Fibroblast of the aortic adventitia (primary cell): ENCODE measurements at regions not wholly inside any gene's neighbourhood (a gene's known extent, or its start where the extent isn't known, plus 50 kb on each side); places are given as distances from the start of the nearest gene placed in this dataset.

Experiments used
- DNase-seq: peaks from one replicate; pipeline ENCODE4 v3.0.0-alpha.2; 2010; ENCODE audit warnings: low read depth
- H3K4me3 ChIP-seq: 2 replicates; pipeline ENCODE4 v1.5.1; 2011; ENCODE audit warnings: low read depth, mild to moderate bottlenecking, control low read depth, low read length, moderate library complexity
- TF ChIP-seq, protein P1 (sequence below): IDR thresholded peaks from 2 replicates; pipeline ENCODE4 v1.5.1; 2011; ENCODE audit warnings: mild to moderate bottlenecking, low read length, control low read depth, inconsistent platforms; ENCODE audit not compliant: insufficient read depth

DNA sequence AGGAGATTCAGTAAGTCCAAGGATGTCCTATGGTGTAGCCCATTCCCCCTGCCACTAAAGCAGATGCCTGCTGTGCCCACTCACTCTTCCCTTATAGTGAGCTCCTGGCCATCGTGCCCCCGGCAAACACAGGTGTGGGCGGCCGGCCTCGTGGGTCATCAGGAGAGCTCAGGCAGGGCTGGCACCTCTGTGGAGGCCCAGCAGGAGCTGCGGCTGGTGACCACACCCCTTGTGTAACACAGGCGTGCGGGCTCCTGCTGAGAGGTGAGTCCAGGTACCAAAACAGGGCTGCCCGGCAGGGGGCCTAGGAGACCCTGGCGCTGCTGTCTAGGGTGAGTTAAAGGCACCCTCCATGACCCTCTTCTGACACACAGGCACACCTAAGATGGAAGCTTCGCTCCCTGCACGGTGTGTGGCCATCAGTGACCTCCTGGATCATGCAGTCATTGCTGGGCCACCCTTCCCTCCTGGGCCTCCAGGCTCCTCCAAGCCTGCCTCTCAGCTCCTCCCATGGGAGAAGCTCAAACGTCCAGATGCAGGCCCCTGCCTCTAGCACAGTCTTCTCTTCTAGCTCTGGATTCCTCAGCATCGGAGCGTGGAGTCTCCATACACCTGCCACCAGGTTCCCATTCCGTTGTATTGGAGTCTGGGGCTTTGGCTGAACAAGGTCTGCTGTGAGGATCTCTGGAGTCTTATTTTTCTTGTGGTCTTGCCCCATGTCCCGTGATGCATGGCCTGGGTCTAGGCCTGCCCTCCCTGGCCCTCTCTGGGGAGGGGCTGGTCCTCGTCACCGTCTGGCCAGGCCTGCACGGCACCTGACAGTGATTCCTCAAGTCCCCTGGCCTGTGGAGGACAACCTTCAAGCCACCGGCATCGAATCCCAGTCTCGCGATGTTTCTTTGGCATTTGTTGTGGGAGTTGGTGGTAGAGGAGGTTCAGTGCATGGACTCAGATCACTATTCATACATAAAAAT lies 246.9 kb downstream of the ACKR3 start:
- TF ChIP-seq, protein P1, sequence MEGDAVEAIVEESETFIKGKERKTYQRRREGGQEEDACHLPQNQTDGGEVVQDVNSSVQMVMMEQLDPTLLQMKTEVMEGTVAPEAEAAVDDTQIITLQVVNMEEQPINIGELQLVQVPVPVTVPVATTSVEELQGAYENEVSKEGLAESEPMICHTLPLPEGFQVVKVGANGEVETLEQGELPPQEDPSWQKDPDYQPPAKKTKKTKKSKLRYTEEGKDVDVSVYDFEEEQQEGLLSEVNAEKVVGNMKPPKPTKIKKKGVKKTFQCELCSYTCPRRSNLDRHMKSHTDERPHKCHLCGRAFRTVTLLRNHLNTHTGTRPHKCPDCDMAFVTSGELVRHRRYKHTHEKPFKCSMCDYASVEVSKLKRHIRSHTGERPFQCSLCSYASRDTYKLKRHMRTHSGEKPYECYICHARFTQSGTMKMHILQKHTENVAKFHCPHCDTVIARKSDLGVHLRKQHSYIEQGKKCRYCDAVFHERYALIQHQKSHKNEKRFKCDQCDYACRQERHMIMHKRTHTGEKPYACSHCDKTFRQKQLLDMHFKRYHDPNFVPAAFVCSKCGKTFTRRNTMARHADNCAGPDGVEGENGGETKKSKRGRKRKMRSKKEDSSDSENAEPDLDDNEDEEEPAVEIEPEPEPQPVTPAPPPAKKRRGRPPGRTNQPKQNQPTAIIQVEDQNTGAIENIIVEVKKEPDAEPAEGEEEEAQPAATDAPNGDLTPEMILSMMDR = no peak
- no peak overlapping the region for H3K4me3 ChIP-seq
- DNase-seq = no peak

DNA sequence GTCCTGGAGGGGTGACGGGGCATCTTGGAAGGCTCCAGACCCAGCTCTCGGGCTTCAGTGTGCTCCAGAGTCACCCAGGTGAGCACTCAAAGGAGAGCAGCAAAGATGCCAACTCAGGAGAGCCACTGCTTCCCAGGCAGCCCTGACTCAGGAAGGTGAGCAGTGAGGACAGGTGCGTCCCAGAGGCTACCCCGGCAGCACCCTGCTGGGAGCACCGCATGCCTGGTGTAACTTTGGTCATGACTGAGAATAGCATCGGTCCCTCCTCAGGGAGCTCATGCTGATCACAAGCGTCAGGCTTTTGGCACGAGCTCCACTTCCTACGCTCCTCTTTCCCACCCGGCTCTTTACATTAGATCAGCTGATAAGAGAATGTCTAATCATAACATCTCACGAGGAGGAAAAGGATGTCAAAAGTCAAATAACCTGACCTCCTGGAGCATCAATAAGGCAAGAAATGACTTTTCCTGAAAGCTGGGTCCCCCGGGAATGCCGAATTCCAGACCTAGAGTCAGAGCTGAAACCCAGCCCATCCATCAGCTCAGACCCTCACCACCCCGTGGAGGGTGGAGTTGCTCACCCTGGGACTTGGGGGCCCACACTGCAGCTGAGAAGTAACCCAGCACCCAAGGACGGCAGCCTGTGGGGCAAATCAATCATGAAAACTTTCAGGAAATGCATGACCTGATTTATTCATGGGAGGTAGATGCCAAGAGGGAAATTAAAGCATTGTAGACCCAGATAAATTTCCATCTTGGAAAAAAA lies 248.8 kb downstream of the ACKR3 start:
- H3K4me3 ChIP-seq = no peak overlapping the region
- DNase-seq = no peak
- TF ChIP-seq, protein P1 = no peak

DNA sequence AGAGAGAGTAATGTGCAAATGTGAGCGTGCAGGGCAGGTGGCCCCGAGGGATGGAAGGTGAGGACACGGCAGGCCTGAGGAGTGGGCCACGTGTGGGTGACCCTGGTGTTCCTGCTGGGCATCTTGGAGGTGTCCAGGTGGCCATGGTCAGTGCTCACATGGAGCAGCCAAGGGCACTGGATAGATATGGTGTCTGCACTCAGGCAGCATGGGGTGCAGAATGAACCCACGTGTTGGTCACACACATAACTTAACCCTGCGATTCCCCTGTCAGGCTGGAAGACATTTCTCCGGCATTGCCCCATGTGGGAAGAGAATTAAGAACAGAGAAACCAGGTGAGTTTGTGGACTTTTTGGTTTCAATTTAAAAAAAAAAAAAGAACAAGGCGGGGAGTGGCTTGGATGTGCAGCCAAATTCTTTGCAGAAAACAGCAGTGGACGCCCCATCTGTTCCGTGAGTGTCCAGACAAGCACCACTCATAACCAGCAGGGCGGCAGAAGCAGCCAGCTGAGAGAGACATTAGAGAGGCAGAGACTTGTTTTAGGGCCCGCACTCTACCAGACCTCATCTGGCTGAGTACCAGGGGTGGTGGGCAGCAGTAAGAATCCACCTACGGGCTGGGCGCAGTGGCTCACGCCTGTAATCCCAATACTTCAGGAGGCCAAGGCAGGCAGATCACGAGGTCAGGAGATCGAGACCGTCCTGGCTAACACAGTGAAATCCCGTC lies 249.8 kb downstream of the ACKR3 start:
- DNase-seq = no peak
- TF ChIP-seq, protein P1 = no peak
- H3K4me3 ChIP-seq = no peak overlapping the region

DNA sequence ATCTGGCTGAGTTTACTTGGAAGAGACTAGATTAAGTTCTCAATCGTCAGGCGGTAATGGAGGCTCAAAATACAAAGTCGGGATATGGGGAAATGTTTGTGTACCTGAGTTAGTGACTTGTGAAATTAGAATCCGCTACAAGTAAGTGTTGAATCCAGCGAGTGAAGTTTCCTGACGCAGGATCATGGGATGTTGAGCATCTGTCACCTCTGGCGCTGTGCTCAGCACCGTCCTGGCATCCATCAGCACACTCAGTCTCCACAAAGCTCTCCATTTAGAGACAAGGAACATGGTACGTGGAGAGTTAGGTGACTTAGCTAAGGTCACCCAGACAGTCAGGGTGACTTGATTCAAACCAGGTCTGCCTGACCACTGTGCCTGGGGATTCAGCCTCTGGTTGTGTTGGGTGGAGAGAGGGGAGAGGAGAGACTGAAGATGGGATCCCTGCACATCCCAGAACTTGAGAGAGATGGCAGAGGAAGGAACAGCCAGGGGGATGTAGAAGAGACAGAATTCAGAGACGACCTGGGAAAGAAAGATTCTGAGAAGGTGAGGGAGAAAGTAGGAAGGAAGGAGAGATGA lies 251.2 kb downstream of the ACKR3 start:
- TF ChIP-seq, protein P1 = no peak
- no peak for DNase-seq
- no peak overlapping the region for H3K4me3 ChIP-seq

DNA sequence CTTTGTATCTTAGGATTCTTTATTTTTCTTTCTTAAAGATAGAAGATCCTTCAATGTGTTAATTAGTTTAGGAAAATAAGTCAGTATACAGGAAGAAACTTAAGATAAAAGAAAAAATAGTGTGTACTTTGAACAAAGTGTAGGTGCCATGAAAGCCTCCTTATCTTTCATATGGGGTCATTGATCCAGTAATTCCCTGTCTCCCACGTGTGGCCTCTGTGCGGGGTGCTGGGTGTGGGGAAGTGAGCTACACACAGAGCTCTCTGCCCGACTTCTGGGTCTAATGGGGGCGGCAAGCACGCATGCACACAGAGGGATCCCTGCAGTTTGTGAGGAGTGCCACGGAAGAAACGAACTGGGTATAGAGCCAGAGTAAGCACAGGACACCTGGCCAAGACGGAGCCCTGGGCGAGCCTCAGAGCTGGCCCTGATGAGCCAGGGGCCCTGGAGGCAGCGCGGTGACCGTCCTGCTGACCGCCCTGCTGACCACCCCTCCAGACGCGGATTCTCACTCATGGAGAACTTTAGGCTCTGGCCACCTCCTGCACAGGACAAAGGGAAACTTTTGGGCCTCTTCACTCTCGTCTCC lies 253.5 kb downstream of the ACKR3 start:
- no peak for DNase-seq
- H3K4me3 ChIP-seq = no peak overlapping the region
- TF ChIP-seq, protein P1 = no peak

DNA sequence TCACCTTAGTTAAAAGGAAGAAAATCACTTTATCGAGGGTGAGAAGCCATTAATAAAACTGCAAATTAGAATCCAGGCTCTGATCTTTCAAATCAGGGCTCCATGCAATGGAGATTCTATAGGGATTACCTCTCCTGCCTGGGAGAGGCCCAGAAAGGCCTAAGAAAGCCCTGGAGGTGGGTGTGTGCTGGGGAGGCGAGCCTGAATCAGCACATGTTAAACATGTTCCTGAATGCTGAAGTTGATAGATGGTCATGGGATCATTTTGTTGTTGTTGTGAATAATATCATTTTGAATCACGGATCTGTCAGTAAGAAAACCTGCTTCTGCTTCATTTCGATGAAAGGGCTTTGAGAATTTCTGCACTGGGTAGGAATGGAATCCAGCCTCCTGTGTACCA lies 254.3 kb downstream of the ACKR3 start:
- no peak overlapping the region for H3K4me3 ChIP-seq
- TF ChIP-seq, protein P1 = no peak
- no peak for DNase-seq
